IMR-90 (cell line): ENCODE measurements at regions not wholly inside any gene's neighbourhood (a gene's known extent, or its start where the extent isn't known, plus 50 kb on each side); places are given as distances from the start of the nearest gene placed in this dataset.

Experiments used
- ATAC-seq: fragments of 200-7000 bp; cut with Tn5 transposase; 2 replicates; pipeline ENCODE4 v1.9.1; 2020; ENCODE audit warnings: low read depth, mild to moderate bottlenecking, moderate library complexity
- BruUV-seq: library from RNA; stranded (reverse); fragments of 400-500 nt; replicated peaks from 2 replicates; lab custom pipeline; 2021; lab: Mats Ljungman, UMichigan
- CTCF ChIA-PET: fragments of 300-600 bp; formaldehyde crosslinking; extraction: SDS; loops from one replicate; lab custom pipeline; 2021; ENCODE audit warnings: antibody characterized with exemption; lab: Yijun Ruan, JAX
- POLR2A ChIA-PET: fragments of 300-600 bp; sonication (Branson Sonifier 250); formaldehyde crosslinking; loops from one replicate; lab custom pipeline; 2022; ENCODE audit warnings: antibody characterized with exemption; ENCODE audit not compliant: unreplicated experiment; lab: Charles Lee
- DNase-seq: peaks from one replicate; pipeline ENCODE4 v3.0.0; 2013
- H2AFZ ChIP-seq: replicated peaks from 2 replicates; pipeline ENCODE3; 2013; ENCODE audit warnings: low read length, mild to moderate bottlenecking; ENCODE audit not compliant: poor library complexity
- H2AK5ac ChIP-seq: 2 replicates; pipeline ENCODE4 v1.6.1; 2013; ENCODE audit warnings: low read depth, low read length, inconsistent platforms
- H2AK9ac ChIP-seq: replicated peaks from 2 replicates; pipeline ENCODE3; 2013; ENCODE audit warnings: mild to moderate bottlenecking, low read depth, low read length, moderate library complexity; ENCODE audit not compliant: poor library complexity
- H2BK120ac ChIP-seq: 2 replicates; pipeline ENCODE4 v1.6.1; 2013; ENCODE audit warnings: low read depth, low read length, inconsistent platforms
- H2BK15ac ChIP-seq: 3 replicates; pipeline ENCODE4 v1.6.1; 2013; ENCODE audit warnings: low read depth, low read length, inconsistent platforms
- H2BK20ac ChIP-seq: 2 replicates; pipeline ENCODE4 v1.6.1; 2013; ENCODE audit warnings: low read depth, mild to moderate bottlenecking, inconsistent platforms, low read length, moderate library complexity
- H2BK5ac ChIP-seq: 2 replicates; pipeline ENCODE4 v1.6.1; 2013; ENCODE audit warnings: mild to moderate bottlenecking, low read depth, low read length, inconsistent platforms; ENCODE audit not compliant: poor library complexity, severe bottlenecking
- H3K14ac ChIP-seq: replicated peaks from 2 replicates; pipeline ENCODE4 v1.6.1; 2013; ENCODE audit warnings: low read depth, low read length, inconsistent platforms
- H3K18ac ChIP-seq: 2 replicates; pipeline ENCODE4 v1.6.1; 2013; ENCODE audit warnings: low read depth, low read length, control low read depth
- H3K23ac ChIP-seq: 2 replicates; pipeline ENCODE4 v1.6.1; 2013; ENCODE audit warnings: low read depth, low read length, inconsistent platforms
- H3K27ac ChIP-seq: 2 replicates; pipeline ENCODE4 v1.5.1; 2013; ENCODE audit warnings: mild to moderate bottlenecking, control low read depth, low read length; ENCODE audit not compliant: insufficient read depth
- H3K27me3 ChIP-seq: 2 replicates; pipeline ENCODE4 v1.6.1; 2013; ENCODE audit warnings: low read length; ENCODE audit not compliant: control insufficient read depth, insufficient read depth
- H3K36me3 ChIP-seq: 2 replicates; pipeline ENCODE4 v1.6.1; 2013; ENCODE audit warnings: low read length, mixed read lengths; ENCODE audit not compliant: control insufficient read depth, insufficient read depth
- H3K4ac ChIP-seq: 2 replicates; pipeline ENCODE4 v1.6.1; 2013; ENCODE audit warnings: low read depth, low read length, inconsistent platforms
- H3K4me1 ChIP-seq: 2 replicates; pipeline ENCODE4 v1.6.1; 2013; ENCODE audit warnings: low read length, mixed read lengths; ENCODE audit not compliant: control insufficient read depth, insufficient read depth
- H3K4me2 ChIP-seq: 2 replicates; pipeline ENCODE4 v1.6.1; 2013; ENCODE audit warnings: low read depth, mild to moderate bottlenecking, control low read depth, low read length, moderate library complexity
- H3K4me3 ChIP-seq: 2 replicates; pipeline ENCODE4 v1.5.1; 2013; ENCODE audit warnings: low read depth, mild to moderate bottlenecking, control low read depth, low read length, moderate library complexity; ENCODE audit not compliant: insufficient read depth
- H3K56ac ChIP-seq: 2 replicates; pipeline ENCODE4 v1.6.1; 2013; ENCODE audit warnings: low read length, inconsistent platforms; ENCODE audit not compliant: insufficient read depth; ENCODE audit errors: extremely low read depth
- H3K79me1 ChIP-seq, 2 experiments: 2 replicates each; pipeline ENCODE4 v1.6.1; 2013; ENCODE audit warnings: low read length in 2 of 2, inconsistent platforms in 1 of 2, low read depth in 1 of 2
- H3K9ac ChIP-seq: 2 replicates; pipeline ENCODE4 v1.6.1; 2013; ENCODE audit warnings: low read depth, low read length, control low read depth
- H3K9me1 ChIP-seq: 2 replicates; pipeline ENCODE4 v1.6.1; 2013; ENCODE audit warnings: low read length, inconsistent platforms; ENCODE audit not compliant: insufficient read depth
- H3K9me3 ChIP-seq: 2 replicates; pipeline ENCODE4 v1.6.1; 2013; ENCODE audit warnings: low read length; ENCODE audit not compliant: control insufficient read depth, insufficient read depth
- H4K20me1 ChIP-seq: 2 replicates; pipeline ENCODE4 v1.6.1; 2013; ENCODE audit warnings: low read length, inconsistent platforms; ENCODE audit not compliant: insufficient read depth
- H4K5ac ChIP-seq: 2 replicates; pipeline ENCODE4 v1.6.1; 2013; ENCODE audit warnings: mild to moderate bottlenecking, low read depth, low read length, control low read depth
- H4K8ac ChIP-seq, 2 experiments: 2 replicates each; pipeline ENCODE4 v1.6.1; 2013; ENCODE audit warnings: low read depth in 2 of 2, low read length in 2 of 2, control low read depth in 1 of 2, inconsistent platforms in 1 of 2
- H4K91ac ChIP-seq: 2 replicates; pipeline ENCODE4 v1.6.1; 2013; ENCODE audit warnings: low read depth, low read length, inconsistent platforms; ENCODE audit not compliant: insufficient read depth
- BHLHE40 ChIP-seq: fragments of 150-350 bp; IDR thresholded peaks from 2 replicates; pipeline ENCODE4 v1.6.1; 2016; ENCODE audit warnings: mild to moderate bottlenecking, low read depth, low read length
- CEBPB ChIP-seq: IDR thresholded peaks from 2 replicates; pipeline ENCODE4 v1.6.1; 2012; ENCODE audit warnings: low read depth, low read length, improper control_type of control experiment
- MXI1 ChIP-seq: IDR thresholded peaks from 2 replicates; pipeline ENCODE4 v1.6.1; 2012; ENCODE audit warnings: low read depth, mild to moderate bottlenecking, low read length, moderate library complexity, borderline replicate concordance
- RCOR1 ChIP-seq: IDR thresholded peaks from 2 replicates; pipeline ENCODE4 v1.6.1; 2012; ENCODE audit warnings: mild to moderate bottlenecking, low read length, improper control_type of control experiment; ENCODE audit not compliant: insufficient replicate concordance
- WGBS, 2 experiments: methylation state at CpG; one replicate each; pipeline versions ENCODE4 v1.1.5 to v1.1.7; 2013; ENCODE audit warnings: missing lambda C conversion rate in 2 of 2; ENCODE audit not compliant: insufficient read length in 1 of 2; ENCODE audit errors: extremely low coverage in 2 of 2; 5-methylcytosine and 5-hydroxymethylcytosine counted together
- dilution Hi-C: fragments of 300-500 bp; cut with HindIII; formaldehyde crosslinking; loops from one replicate; pipeline ENCODE4 v1.14.3; 2018; ENCODE audit warnings: low sequenced_read_pairs; ENCODE audit not compliant: unreplicated experiment
- in situ Hi-C: fragments of 300-500 bp; cut with MboI; formaldehyde crosslinking; loops from 3 replicates; pipeline ENCODE4 v1.14.3; 2019; ENCODE audit warnings: low sequenced_read_pairs, inconsistent platforms, mixed read lengths
- intact Hi-C: fragments of 100-400 bp; cut with micrococcal nuclease; formaldehyde crosslinking; loops from 2 replicates; pipeline ENCODE4 v1.10.0; 2022

DNA sequence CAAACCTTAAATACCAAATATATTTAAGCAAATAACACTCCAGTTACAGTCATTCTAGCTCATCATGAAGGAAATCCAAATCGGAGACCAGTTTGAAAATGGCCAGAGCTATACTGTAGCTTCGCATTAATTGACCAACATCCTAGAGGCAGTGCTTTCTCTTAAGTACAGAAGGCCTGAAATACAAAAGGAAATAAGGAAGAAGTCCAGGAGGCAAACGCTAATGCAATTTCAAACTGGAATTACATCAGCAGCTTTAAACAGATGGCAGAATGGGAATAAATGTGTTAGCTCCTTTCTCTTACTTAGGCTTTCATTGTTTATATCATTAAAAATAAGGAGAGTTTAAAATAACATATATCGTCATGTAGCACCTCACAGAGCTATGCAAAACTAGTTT, 197.0 kb downstream of the SEC61B start:
- dilution Hi-C loops, result no loop called here

More for the DNA sequence above, 197.0 kb downstream of the SEC61B start:
- Histone ChIP-seq H2AFZ (no peak overlapping the region), H3K27me3 (no peaks in the 10 kb centered on the region), H3K4ac (peak overlapping the region; percentile 26; the same call in 1 of the 2 replicates), H3K36me3 (no peaks in the 10 kb centered on the region), H4K5ac (no peak overlapping the region), H4K8ac (peak overlapping the region in 1 of 2 experiments; percentile 83; a peak in 3 of 4 replicates), H3K9me3 (no peaks in the 10 kb centered on the region), H3K9ac (no peak overlapping the region; the same call in 1 of the 2 replicates), H4K20me1 (no peaks in the 10 kb centered on the region), H2BK20ac (peak overlapping the region; percentile 28), H3K4me2 (no peak overlapping the region), H2BK120ac (peak overlapping the region; percentile 89), H3K14ac (peak overlapping the region; percentile 80), H2BK15ac (peak overlapping the region; percentile 0; the same call in 1 of the 3 replicates), H4K91ac (peak overlapping the region; percentile 16; the same call in 1 of the 2 replicates), H3K56ac (no peak overlapping the region), H3K79me1 (no peaks in the 10 kb centered on the region), H3K27ac (peak overlapping the region; percentile 41; the same call in 1 of the 2 replicates), H2AK5ac (no peak overlapping the region), H3K4me1 (peaks cover 6% of the 10 kb centered on the region), H2BK5ac (no peak overlapping the region), H2AK9ac (no peak overlapping the region), H3K9me1 (0 out of 2 replicates have a peak, but pooled peaks cover 3% of the 10 kb centered on the region), H3K4me3 (no peak overlapping the region), H3K18ac (no peak overlapping the region; the same call in 1 of the 2 replicates), H3K23ac (no peak overlapping the region)
- POLR2A ChIA-PET, result no interaction called here
- ATAC-seq, result peak; percentile 49
- CTCF ChIA-PET, result interaction anchor here (0.6 to 0.7 kb wide), 2 partner anchors 12 to 409 kb away, joined by 3 read pairs; no protein-coding TSS in a partner anchor
- in situ Hi-C loops (no loop called here), intact Hi-C loops (no loop called here)
- BruUV-seq, result no TSS peak
- DNase-seq, result peak; percentile 71
- TF ChIP-seq CEBPB (peak; percentile 68; the same call in 1 of the 2 replicates), BHLHE40 (no peak), RCOR1 (no peak), MXI1 (no peak)
- 67% methylated on average over 1 of the region's 4 CpGs; no CpG with 5 or more reads in 1 of the 2 experiments for WGBS, 2 experiments
